Effector memory CD8-positive, alpha-beta T cell (primary cell): ENCODE measurements at regions not wholly inside any gene's neighbourhood (a gene's known extent, or its start where the extent isn't known, plus 50 kb on each side); places are given as distances from the start of the nearest gene placed in this dataset.

Experiments
- ATAC-seq: fragments of 150-1000 bp; cut with Tn5 transposase; replicated peaks from 2 replicates; pipeline ENCODE4 v1.10.0; 2021; ENCODE audit warnings: mild to moderate bottlenecking, moderate library complexity
- DNase-seq, 3 experiments: peaks; one replicate each; pipeline ENCODE4 v3.0.0; 2021
- H3K27ac Mint-ChIP-seq, 2 donors: one replicate each; pipeline ENCODE4 v1.8.0; 2022; ENCODE audit warnings: mild to moderate bottlenecking in 2 of 2, mixed read lengths in 2 of 2, moderate library complexity in 2 of 2
- H3K27me3 Mint-ChIP-seq, 2 donors: one replicate each; pipeline ENCODE4 v1.8.0; 2022; ENCODE audit warnings: mixed read lengths in 2 of 2
- H3K36me3 Mint-ChIP-seq: one replicate; pipeline ENCODE4 v1.8.0; 2022; ENCODE audit warnings: mild to moderate bottlenecking, moderate library complexity, mixed read lengths; ENCODE audit not compliant: insufficient read depth
- H3K4me1 Mint-ChIP-seq, 2 donors: one replicate each; pipeline ENCODE4 v1.8.0; 2022; ENCODE audit warnings: low read depth in 2 of 2, mixed read lengths in 2 of 2
- H3K4me3 Mint-ChIP-seq, 2 donors: one replicate each; pipeline ENCODE4 v1.8.0; 2022; ENCODE audit warnings: mild to moderate bottlenecking in 2 of 2, mixed read lengths in 2 of 2, moderate library complexity in 2 of 2
- H3K9me3 Mint-ChIP-seq, 2 donors: one replicate each; pipeline ENCODE4 v1.8.0; 2022; ENCODE audit warnings: mixed read lengths in 2 of 2

DNA sequence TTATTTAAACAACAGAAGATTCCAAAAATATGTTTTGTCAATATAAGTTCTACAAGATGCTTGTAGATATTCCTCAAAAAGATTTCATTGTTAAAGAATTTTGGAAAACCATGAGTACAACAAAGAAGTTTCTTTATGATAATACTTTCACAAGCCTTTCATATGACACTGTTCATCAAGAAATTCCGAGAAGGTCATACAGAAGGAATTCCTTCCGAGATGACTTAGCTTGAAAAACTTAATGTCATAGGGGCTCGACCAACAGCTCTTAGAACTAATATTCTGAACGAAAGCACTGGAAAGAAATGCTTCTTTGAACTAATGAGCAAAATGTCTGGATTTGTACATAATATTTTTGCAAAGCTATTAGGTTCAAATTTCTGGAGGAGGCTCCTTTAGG, 403.4 kb downstream of the KLF5 start:
- H3K36me3 Mint-ChIP-seq = no peaks in the 10 kb centered on the region
- H3K4me1 Mint-ChIP-seq = no peaks in the 10 kb centered on the region
- no peak overlapping the region for H3K27ac Mint-ChIP-seq
- H3K27me3 Mint-ChIP-seq = peaks cover 19 to 32% of the 10 kb centered on the region in 2 donors
- H3K9me3 Mint-ChIP-seq = peaks cover 6% of the 10 kb centered on the region in 2 donors
- DNase-seq (no peak), ATAC-seq (no peak)
- no peak overlapping the region for H3K4me3 Mint-ChIP-seq

DNA sequence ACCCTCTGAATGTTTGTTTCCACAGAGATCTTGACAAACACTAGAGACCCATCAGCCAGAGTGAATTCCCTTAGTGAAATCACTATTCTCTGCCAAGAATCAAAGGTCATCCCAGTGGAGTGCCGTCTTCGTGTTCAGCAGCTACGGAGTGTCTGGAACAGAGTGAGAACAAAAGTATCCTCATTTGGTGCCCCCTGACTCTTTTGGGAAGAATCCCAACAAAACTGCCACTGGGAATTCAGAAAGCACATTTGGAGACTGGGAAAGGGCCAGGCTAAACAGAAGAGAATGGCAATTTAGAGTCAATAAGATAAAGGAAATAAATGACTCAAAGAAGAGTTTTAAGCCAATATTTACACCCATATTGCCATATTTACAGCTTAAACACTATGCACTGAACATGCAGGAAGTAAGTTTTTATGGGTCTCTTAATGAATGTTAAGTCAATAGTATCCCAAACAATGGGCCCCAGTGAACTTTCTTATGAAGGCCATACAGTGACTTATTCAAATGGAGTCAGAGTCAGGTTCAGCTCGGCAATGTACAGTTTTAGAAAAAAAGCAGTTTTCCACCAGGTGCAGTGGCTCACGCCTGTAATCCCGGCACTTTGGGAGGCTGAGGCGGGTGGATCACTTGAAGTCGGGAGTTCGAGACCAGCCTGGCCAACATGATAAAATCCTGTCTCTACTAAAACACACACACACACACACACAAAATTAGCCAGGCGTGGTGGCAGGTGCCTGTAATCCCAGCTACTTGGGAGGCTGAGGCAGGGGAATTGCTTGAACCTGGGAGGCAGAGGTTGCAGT, 392.6 kb downstream of the KLF5 start:
- Mint-ChIP-seq H3K27ac (no peak overlapping the region), H3K36me3 (no peaks in the 10 kb centered on the region), H3K4me1 (peaks cover 0 to 4% of the 10 kb centered on the region in 2 donors), H3K4me3 (no peak overlapping the region), H3K9me3 (peaks cover 6% of the 10 kb centered on the region in 2 donors), H3K27me3 (peaks cover 0 to 7% of the 10 kb centered on the region in 2 donors)
- DNase-seq (no peak), ATAC-seq (no peak)

DNA sequence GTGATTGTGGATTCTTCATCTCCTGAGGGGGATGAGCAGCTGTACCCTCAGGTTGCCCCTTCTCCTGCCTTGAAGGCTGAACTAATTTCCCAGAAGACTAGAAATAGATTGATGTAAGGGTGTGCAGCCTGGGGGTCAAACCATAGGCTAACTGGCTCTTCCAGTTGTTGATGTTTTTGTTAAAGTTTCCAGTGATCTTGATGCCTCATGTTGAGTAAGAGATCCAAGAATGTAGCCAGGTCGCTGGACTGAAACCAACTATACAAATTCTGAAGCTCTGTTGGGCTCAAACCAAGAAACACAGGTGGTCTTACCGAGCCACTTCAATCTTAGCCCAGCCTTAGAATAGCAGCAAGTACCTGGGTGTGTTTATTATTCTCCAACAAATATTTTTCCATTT, 391.8 kb downstream of the KLF5 start:
- Mint-ChIP-seq H3K4me3 (no peak overlapping the region), H3K36me3 (no peaks in the 10 kb centered on the region), H3K27ac (no peak overlapping the region), H3K9me3 (peaks cover 1 to 4% of the 10 kb centered on the region in 2 donors), H3K4me1 (no peaks in the 10 kb centered on the region), H3K27me3 (peaks cover 5 to 7% of the 10 kb centered on the region in 2 donors)
- DNase-seq (no peak), ATAC-seq (no peak)

DNA sequence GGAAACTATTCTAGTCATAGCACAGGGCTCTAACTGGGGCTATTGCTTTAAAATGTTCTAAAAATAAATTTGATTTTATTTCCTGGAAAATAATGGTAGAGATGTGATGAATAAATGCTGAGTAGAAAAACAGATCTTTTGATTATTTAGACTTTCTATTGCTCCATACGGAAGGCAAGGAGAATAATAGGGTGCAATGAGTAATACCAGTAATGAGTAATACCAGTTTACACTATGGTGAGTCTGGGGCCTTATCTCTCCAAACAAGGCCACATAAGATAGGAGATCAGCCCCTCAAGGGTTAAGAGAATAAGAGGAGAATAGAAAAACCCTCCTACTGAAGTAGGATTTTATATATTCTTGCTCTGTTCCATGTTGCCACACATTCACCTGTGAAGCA, 390.4 kb downstream of the KLF5 start:
- peaks cover 5 to 7% of the 10 kb centered on the region in 2 donors for H3K9me3 Mint-ChIP-seq
- peaks cover 4 to 7% of the 10 kb centered on the region in 2 donors for H3K27me3 Mint-ChIP-seq
- H3K27ac Mint-ChIP-seq = no peak overlapping the region
- H3K4me3 Mint-ChIP-seq = no peak overlapping the region
- no peaks in the 10 kb centered on the region for H3K36me3 Mint-ChIP-seq
- DNase-seq = no peak
- no peaks in the 10 kb centered on the region for H3K4me1 Mint-ChIP-seq
- ATAC-seq = no peak

DNA sequence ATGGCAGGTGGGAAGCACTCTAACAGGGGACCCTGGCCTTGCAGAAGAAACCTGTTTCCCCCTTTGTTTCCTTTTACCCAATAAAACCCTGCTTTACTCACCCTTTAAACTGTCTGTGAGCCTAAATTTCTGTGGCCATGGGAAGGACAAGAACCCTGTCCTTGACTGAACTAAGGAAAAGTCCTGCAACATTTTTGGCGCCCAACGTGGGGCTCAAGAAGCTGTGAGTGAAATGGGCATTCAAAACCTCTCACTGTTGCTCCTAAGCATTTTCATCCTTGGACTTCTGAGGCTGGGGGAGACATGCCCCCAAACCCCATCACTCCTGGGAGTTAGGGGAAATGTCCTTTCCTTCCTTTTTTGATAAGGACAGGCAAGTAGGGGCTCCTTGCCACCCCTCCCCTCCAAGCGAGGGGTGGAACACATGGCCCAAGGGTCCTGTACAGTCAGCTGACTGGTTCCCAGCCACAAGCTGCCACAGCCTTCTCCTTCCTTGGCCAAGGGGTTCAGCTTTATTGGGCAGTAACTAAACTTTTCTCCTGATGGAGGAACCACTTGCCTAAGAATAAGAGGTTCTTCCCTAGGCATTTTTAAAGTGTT, 381.6 kb downstream of the KLF5 start:
- DNase-seq (no peak), ATAC-seq (no peak)
- H3K9me3 Mint-ChIP-seq = peaks cover 7 to 15% of the 10 kb centered on the region in 2 donors

DNA sequence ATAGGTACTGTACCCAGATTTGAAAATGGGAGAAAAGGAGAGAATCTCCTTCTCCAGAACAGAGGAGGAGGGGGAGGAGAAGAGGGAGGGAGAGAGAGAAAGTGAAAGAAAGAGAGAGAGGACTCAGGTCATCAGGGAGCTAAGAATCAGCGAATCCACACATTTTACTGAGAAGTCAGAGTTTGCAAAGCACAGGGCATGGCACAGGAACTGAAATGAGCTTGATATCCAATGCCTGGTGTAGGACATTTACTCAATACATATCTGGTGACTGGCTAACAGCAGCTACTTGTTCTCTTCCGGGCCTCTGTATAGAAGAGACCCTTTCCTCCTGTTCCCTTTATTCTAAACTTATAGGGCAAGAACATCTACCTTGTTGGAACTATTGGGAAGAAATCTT, 375.1 kb downstream of the KLF5 start:
- ATAC-seq (no peak), DNase-seq (no peak)
- H3K4me1 Mint-ChIP-seq = peaks cover 0 to 4% of the 10 kb centered on the region in 2 donors
- peaks cover 0 to 3% of the 10 kb centered on the region in 2 donors for H3K9me3 Mint-ChIP-seq
- H3K36me3 Mint-ChIP-seq = no peaks in the 10 kb centered on the region
- H3K27ac Mint-ChIP-seq = no peak overlapping the region
- no peak overlapping the region for H3K4me3 Mint-ChIP-seq
- peaks cover 0 to 12% of the 10 kb centered on the region in 2 donors for H3K27me3 Mint-ChIP-seq

More for the DNA sequence above, 381.6 kb downstream of the KLF5 start:
- H3K27ac Mint-ChIP-seq = no peak overlapping the region
- no peaks in the 10 kb centered on the region for H3K27me3 Mint-ChIP-seq
- no peaks in the 10 kb centered on the region for H3K4me1 Mint-ChIP-seq
- no peak overlapping the region for H3K4me3 Mint-ChIP-seq
- no peaks in the 10 kb centered on the region for H3K36me3 Mint-ChIP-seq

DNA sequence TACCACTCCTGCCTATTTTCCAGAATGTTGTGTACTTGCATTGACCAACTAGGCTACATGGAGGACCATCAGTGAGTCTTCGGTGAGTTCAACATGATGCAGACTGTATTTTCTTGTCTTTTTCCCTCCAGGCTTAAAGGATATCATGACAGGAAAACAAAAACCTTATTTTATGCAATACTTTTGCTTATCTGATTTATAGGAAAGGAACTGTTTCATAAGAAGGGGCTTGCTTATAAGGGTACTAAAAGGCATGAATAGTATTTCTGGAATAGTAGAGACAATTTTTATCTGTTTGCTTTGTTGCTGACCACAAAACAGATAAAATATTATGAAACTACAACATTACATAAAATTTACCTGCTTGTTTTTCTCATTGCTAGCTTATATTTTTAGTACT, 374.7 kb downstream of the KLF5 start:
- H3K9me3 Mint-ChIP-seq = peaks cover 0 to 3% of the 10 kb centered on the region in 2 donors
- H3K27ac Mint-ChIP-seq = no peak overlapping the region
- DNase-seq (no peak), ATAC-seq (no peak)
- H3K36me3 Mint-ChIP-seq = no peaks in the 10 kb centered on the region
- H3K27me3 Mint-ChIP-seq = peaks cover 0 to 12% of the 10 kb centered on the region in 2 donors
- H3K4me1 Mint-ChIP-seq = peaks cover 0 to 4% of the 10 kb centered on the region in 2 donors
- no peak overlapping the region for H3K4me3 Mint-ChIP-seq

DNA sequence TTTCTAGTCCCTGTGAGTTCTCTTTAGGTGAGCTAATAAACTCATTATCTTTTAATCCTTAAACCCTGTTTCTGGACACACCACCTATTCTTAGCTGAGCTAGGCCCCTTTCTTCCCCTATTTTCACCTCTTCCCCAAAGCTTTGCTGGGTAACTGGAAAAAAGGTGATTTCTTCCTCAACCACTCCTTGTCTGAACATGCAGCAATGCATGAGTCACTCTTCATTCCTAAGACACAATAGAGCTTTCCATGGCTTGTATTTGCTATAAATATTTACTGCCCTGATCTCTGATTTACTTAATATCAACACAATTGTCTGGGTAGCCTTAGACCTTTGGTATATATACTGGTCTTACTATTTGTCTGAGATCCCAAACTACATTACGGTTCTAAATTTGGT, 370.9 kb downstream of the KLF5 start:
- Mint-ChIP-seq H3K36me3 (no peaks in the 10 kb centered on the region), H3K4me1 (peaks cover 0 to 4% of the 10 kb centered on the region in 2 donors), H3K4me3 (no peak overlapping the region), H3K27me3 (peaks cover 0 to 23% of the 10 kb centered on the region in 2 donors), H3K9me3 (peaks cover 0 to 6% of the 10 kb centered on the region in 2 donors), H3K27ac (no peak overlapping the region)
- DNase-seq = no peak
- no peak for ATAC-seq

DNA sequence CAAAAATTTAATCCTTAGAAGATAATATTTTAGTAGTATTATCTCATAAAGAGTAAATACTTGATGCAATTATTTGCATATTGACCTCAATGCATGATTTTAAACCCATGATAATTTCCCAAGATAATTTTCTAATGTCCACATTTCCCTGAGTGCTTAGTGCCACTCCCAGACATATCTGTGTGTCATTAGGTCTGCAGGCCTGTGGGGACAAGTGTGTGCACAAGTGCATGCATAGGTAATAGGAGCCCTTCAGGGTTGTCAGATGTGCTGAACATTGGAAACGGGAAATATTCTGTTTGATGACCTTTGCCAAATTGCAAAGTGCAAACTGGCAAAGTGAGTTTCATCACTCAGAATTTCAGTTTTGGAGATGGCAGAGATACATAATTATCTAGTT, 369.9 kb downstream of the KLF5 start:
- no peak for ATAC-seq
- Mint-ChIP-seq H3K27ac (no peak overlapping the region), H3K27me3 (peaks cover 0 to 23% of the 10 kb centered on the region in 2 donors), H3K36me3 (no peaks in the 10 kb centered on the region), H3K9me3 (peaks cover 0 to 6% of the 10 kb centered on the region in 2 donors), H3K4me3 (no peak overlapping the region), H3K4me1 (peaks cover 0 to under 1% of the 10 kb centered on the region in 2 donors)
- no peak for DNase-seq

DNA sequence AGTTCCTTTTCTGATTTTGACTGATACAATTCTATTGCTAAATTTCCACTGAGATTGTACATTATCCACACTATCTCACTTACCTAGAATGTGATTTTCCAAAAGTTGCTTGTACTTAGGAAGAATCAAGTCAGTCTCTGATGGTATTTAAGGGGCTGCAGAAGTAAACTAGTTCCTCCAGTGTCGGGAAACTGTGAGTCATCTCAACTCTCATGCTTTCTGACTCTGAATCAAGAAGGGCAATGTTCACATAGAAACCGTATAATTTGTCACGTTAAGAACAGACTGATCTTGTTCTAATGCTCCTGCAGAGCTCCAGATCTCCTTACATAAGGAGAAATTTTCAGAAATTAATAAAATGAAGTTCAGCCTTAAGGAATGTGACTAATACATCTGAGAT, 369.3 kb downstream of the KLF5 start:
- Mint-ChIP-seq H3K36me3 (no peaks in the 10 kb centered on the region), H3K4me1 (no peaks in the 10 kb centered on the region), H3K4me3 (no peak overlapping the region), H3K27ac (no peak overlapping the region), H3K27me3 (peaks cover 0 to 23% of the 10 kb centered on the region in 2 donors), H3K9me3 (peaks cover 0 to 6% of the 10 kb centered on the region in 2 donors)
- no peak for ATAC-seq
- DNase-seq = no peak

DNA sequence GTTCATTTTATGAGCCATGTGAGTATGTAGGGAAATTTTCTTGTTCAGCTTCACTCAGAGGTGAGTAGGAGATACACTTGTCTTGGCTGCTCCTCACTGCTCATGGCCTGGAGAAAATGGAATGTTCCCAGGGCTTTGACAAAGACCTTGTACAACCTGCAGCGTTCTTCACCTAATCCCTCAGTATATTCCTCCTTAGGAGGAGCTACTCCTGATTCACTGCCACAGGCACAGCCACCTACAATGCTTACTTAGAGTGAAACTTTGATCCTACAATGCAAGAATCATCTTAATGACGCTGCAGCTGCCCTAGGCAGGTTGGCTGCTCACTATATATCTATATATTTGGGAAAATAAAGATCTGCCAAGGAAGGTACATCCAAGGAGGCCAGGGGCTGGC, 364.2 kb downstream of the KLF5 start:
- H3K4me3 Mint-ChIP-seq = no peak overlapping the region
- peaks cover 0 to 11% of the 10 kb centered on the region in 2 donors for H3K27me3 Mint-ChIP-seq
- no peaks in the 10 kb centered on the region for H3K4me1 Mint-ChIP-seq
- H3K36me3 Mint-ChIP-seq = no peaks in the 10 kb centered on the region
- no peak overlapping the region for H3K27ac Mint-ChIP-seq
- H3K9me3 Mint-ChIP-seq = peaks cover 0 to 3% of the 10 kb centered on the region in 2 donors
- no peak for ATAC-seq
- no peak for DNase-seq

DNA sequence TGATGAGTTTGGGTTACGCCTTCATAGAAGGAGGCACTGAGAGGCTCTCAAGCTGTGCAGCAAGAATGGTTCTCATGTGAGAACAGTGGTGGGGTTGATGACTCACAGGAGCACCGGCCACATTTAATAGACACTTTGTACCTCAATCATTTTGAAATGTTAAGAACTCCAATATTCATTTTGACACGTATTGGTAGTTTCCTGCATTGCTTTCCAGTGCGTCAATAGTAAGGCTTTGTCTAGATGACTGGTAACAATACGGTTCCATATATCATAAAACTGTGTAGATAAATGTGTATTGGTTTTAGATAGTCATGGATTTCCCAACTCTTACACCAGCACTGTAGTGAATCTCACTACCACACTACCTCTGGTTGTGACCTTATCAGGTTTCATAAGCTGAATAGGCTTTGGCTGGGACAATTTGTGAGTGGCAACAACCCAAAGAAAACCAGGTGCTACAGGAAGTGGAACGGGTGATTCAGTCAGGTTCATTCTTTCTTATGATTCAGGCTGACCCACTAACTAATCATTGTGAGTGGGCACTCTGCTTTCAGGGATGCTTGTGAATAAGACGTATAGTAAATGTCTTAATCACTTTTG, 362.6 kb downstream of the KLF5 start:
- DNase-seq (no peak), ATAC-seq (no peak)
- no peak overlapping the region for H3K4me3 Mint-ChIP-seq
- peaks cover under 1% of the 10 kb centered on the region for H3K36me3 Mint-ChIP-seq
- H3K9me3 Mint-ChIP-seq = peaks cover 0 to 3% of the 10 kb centered on the region in 2 donors
- H3K4me1 Mint-ChIP-seq = no peaks in the 10 kb centered on the region
- H3K27ac Mint-ChIP-seq = no peak overlapping the region
- H3K27me3 Mint-ChIP-seq = peaks cover 3 to 5% of the 10 kb centered on the region in 2 donors

DNA sequence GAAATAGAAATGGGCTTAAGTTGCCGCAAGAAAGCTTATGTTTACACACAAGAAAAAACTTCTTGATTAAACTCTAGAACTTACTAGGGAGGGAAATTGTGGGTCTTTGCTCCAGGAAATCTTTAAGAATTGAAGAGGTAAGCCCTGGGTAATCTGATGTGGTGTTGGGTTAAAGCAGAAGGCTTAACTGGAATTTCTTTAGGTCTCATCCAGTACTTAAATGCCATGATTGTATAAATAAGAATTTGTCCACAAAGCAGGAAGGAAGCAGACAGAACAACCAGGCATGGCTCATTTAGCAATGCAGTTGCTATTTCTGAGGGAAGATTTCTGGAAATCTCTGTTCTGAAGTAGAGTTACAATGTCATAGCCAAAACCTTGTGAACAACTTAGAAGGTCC, 360.4 kb downstream of the KLF5 start:
- ATAC-seq (no peak), DNase-seq (no peak)
- H3K9me3 Mint-ChIP-seq = no peaks in the 10 kb centered on the region
- peaks cover 3% of the 10 kb centered on the region for H3K36me3 Mint-ChIP-seq
- H3K4me3 Mint-ChIP-seq = no peak overlapping the region
- H3K4me1 Mint-ChIP-seq = no peaks in the 10 kb centered on the region
- no peak overlapping the region for H3K27ac Mint-ChIP-seq
- peaks cover 0 to 11% of the 10 kb centered on the region in 2 donors for H3K27me3 Mint-ChIP-seq
